NCI-H1694 treated with DMSO at 0.1 percent for 48 hours (cell line): ENCODE measurements at regions not wholly inside any gene's neighbourhood (a gene's known extent, or its start where the extent isn't known, plus 50 kb on each side); places are given as distances from the start of the nearest gene placed in this dataset.
"Not testable (repeated sequence)": the region's sequence is repeated elsewhere in the genome, so short reads cannot be mapped to it uniquely, and the experiment has no call there.

Experiments
- DNase-seq: peaks from one replicate; lab custom pipeline; 2025; lab: John Stamatoyannopoulos, UW

GRCh38 chr1:206408371-206409288 lies 61.6 kb upstream of the IKBKE start:
- not testable (repeated sequence) for DNase-seq

GRCh38 chr1:206411321-206411720 lies 59.0 kb upstream of the IKBKE start:
- peak; percentile 91 for DNase-seq

GRCh38 chr1:206415942-206416341 lies 54.3 kb upstream of the IKBKE start:
- peak; percentile 64 for DNase-seq

GRCh38 chr1:206417774-206418614 lies 52.3 kb upstream of the IKBKE start:
- DNase-seq, result no peak

GRCh38 chr1:206419250-206419649 lies 51.0 kb upstream of the IKBKE start:
- no peak for DNase-seq

- DNase-seq, result no peak
Measured at GRCh38 chr1:206419783-206420182, 50.5 kb upstream of the IKBKE start.

GRCh38 chr1:206420471-206420870 lies 49.8 kb upstream of the IKBKE start:
- no peak for DNase-seq
